ENCODE measurements at regions not wholly inside any gene's neighbourhood (a gene's known extent, or its start where the extent isn't known, plus 50 kb on each side); places are given as distances from the start of the nearest gene placed in this dataset.

GRCh38 chr15:94079968-94080367 lies 151.4 kb upstream of the MCTP2 start:
- no peak for TF ChIP-seq CTCF (conservative IDR thresholded peaks at IDR 0.05; ENCODE audit: low read depth, low read length)
- no peak for TF ChIP-seq POLR2A (IDR thresholded peaks at IDR 0.05; ENCODE audit: low read depth, low read length)
- no peak for TF ChIP-seq RFX5 (IDR thresholded peaks at IDR 0.05; ENCODE audit: low read depth, low read length)
- TF ChIP-seq USF2 (IDR thresholded peaks at IDR 0.05; ENCODE audit: low read depth, low read length): no peak
- TF ChIP-seq FOS (IDR thresholded peaks at IDR 0.05; ENCODE audit: low read depth, low read length): no peak
- TF ChIP-seq NFE2L2 (IDR thresholded peaks at IDR 0.05; ENCODE audit: low read depth, low read length): no peak
- no peak for TF ChIP-seq RAD21 (IDR thresholded peaks at IDR 0.05; ENCODE audit: low read length)
- TF ChIP-seq MXI1 (IDR thresholded peaks at IDR 0.05; ENCODE audit: borderline replicate concordance, low read depth, low read length): no peak
- TF ChIP-seq SMC3 (IDR thresholded peaks at IDR 0.05; ENCODE audit: low read depth, low read length): no peak
- no peak for TF ChIP-seq CHD1 (IDR thresholded peaks at IDR 0.05; ENCODE audit: low read depth, low read length)
- TF ChIP-seq MAZ (IDR thresholded peaks at IDR 0.05; ENCODE audit: borderline replicate concordance, low read depth, low read length): no peak
- no peak for TF ChIP-seq BHLHE40 (IDR thresholded peaks at IDR 0.05; ENCODE audit: low read depth, low read length)
- no peak for TF ChIP-seq CEBPB (IDR thresholded peaks at IDR 0.05; ENCODE audit: low read depth, low read length)
- TF ChIP-seq RCOR1 (IDR thresholded peaks at IDR 0.05; ENCODE audit: insufficient replicate concordance, low read length): no peak
